ENCODE measurements at regions not wholly inside any gene's neighbourhood (a gene's known extent, or its start where the extent isn't known, plus 50 kb on each side); places are given as distances from the start of the nearest gene placed in this dataset.

DNA sequence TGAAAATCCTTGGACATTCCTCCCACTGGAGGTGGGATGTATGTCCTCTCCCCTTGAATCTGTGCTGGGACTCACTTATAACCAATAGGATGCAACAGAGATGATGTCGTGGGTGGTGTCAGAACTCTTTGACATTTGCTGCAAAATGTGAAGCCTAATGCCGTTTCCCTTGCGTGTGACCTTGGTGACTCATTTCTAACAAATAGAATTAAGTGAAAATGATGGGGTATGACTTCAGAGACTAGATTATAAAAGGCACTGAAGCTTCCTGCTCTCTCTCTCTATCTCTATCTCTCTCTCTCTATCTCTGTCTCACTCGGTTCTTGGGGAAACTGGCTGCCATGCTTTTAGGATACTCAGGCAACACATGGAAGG is 126.1 kb upstream of the STC2 start:
- Histone ChIP-seq H4K20me1 (ENCODE audit: insufficient read depth, low read length) (no peaks in the 10 kb centered on the region), H3K4me3 (ENCODE audit: low read length) (no peak overlapping the region), H3K79me2 (ENCODE audit: low read length) (no peaks in the 10 kb centered on the region), H3K9me3 (ENCODE audit: insufficient read depth, low read length) (no peaks in the 10 kb centered on the region), H3K27ac (ENCODE audit: low read length) (no peak overlapping the region), H2AFZ (ENCODE audit: low read depth, low read length) (no peak overlapping the region), H3K27me3 (ENCODE audit: low read depth, low read length) (peaks cover 11% of the 10 kb centered on the region; the same call in 1 of the 2 replicates), H3K4me2 (ENCODE audit: low read length) (no peak overlapping the region), H3K9ac (ENCODE audit: low read length) (no peak overlapping the region), H3K36me3 (replicated peaks; ENCODE audit: low read depth, low read length) (no peaks in the 10 kb centered on the region), H3K4me1 (ENCODE audit: low read length) (no peaks in the 10 kb centered on the region)
- TF ChIP-seq, protein P1, sequence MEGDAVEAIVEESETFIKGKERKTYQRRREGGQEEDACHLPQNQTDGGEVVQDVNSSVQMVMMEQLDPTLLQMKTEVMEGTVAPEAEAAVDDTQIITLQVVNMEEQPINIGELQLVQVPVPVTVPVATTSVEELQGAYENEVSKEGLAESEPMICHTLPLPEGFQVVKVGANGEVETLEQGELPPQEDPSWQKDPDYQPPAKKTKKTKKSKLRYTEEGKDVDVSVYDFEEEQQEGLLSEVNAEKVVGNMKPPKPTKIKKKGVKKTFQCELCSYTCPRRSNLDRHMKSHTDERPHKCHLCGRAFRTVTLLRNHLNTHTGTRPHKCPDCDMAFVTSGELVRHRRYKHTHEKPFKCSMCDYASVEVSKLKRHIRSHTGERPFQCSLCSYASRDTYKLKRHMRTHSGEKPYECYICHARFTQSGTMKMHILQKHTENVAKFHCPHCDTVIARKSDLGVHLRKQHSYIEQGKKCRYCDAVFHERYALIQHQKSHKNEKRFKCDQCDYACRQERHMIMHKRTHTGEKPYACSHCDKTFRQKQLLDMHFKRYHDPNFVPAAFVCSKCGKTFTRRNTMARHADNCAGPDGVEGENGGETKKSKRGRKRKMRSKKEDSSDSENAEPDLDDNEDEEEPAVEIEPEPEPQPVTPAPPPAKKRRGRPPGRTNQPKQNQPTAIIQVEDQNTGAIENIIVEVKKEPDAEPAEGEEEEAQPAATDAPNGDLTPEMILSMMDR (IDR thresholded peaks at IDR 0.05; ENCODE audit: low read depth, low read length), result no peak
- no peak for TF ChIP-seq EZH2phosphoT487 (IDR thresholded peaks at IDR 0.05; ENCODE audit: low read depth)

DNA sequence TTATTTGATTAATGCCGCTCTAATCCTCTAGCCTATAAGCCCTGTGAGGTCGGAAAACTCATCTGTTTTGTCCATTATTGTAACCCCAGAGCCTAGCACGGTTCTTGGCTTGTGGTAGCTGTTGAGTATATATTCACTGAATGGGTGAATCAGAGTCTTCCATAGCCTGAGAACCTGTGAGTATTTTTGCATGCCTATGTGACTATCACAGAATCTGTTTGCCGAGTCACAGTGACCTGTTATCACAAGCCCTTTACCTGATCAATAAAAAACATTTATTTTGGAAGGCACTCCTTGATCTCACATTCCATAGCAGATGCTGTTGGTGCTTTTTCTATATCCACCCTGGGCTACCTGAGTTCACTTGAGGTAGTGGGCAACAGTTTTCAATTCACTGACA is 125.0 kb upstream of the STC2 start:
- Histone ChIP-seq H3K4me1 (ENCODE audit: low read length) (no peaks in the 10 kb centered on the region), H3K79me2 (ENCODE audit: low read length) (no peaks in the 10 kb centered on the region), H3K4me3 (ENCODE audit: low read length) (no peak overlapping the region), H4K20me1 (ENCODE audit: insufficient read depth, low read length) (no peaks in the 10 kb centered on the region), H3K9me3 (ENCODE audit: insufficient read depth, low read length) (no peaks in the 10 kb centered on the region), H3K27me3 (ENCODE audit: low read depth, low read length) (peaks cover 11% of the 10 kb centered on the region; the same call in 1 of the 2 replicates), H3K9ac (ENCODE audit: low read length) (no peak overlapping the region), H3K36me3 (replicated peaks; ENCODE audit: low read depth, low read length) (no peaks in the 10 kb centered on the region), H3K4me2 (ENCODE audit: low read length) (no peak overlapping the region), H3K27ac (ENCODE audit: low read length) (no peak overlapping the region), H2AFZ (ENCODE audit: low read depth, low read length) (no peak overlapping the region)
- no peak for TF ChIP-seq EZH2phosphoT487 (IDR thresholded peaks at IDR 0.05; ENCODE audit: low read depth)
- TF ChIP-seq, protein P1 (IDR thresholded peaks at IDR 0.05; ENCODE audit: low read depth, low read length), result no peak

DNA sequence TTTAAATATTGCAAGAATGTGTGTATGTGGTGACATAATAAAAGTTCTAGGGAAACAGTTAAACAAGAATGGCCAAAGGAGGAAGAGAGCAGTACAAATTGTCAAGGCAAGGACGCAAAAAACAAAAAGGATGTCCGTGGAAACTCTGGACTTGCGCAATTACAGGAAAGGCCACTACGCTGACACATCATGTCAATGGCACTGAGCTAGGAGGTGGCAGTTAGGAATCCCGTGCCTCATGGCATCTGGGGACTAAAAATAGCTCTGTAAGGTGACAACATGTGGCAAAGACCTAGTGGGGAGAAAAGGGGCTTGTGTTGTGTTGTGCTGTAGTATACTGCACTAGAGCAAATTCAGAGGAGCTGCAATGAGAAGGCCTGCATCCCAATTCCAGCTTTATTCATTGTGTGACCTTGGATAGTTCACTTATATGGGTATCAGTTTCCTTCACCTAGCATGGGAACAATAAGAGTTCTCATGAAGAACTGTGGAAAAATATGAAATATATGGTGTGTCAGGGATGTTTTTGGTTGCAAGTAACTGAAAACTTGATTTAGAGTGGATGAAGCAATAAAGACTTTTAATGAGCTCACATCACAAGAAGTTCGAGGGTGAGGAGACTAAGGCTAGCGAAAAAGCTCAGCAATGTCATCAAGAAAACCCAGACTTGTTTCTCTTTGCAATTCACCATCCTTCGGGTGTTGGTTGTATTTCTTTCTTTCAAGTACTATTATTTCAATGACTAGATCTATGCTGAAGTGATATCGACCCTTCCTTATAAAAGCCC is 124.1 kb upstream of the STC2 start:
- no peak overlapping the region for H3K4me2 ChIP-seq (ENCODE audit: low read length)
- TF ChIP-seq, protein P1 (IDR thresholded peaks at IDR 0.05; ENCODE audit: low read depth, low read length), result no peak
- no peak for TF ChIP-seq EZH2phosphoT487 (IDR thresholded peaks at IDR 0.05; ENCODE audit: low read depth)
- no peak overlapping the region for H2AFZ ChIP-seq (ENCODE audit: low read depth, low read length)
- H3K27ac ChIP-seq (ENCODE audit: low read length), result no peak overlapping the region
- no peaks in the 10 kb centered on the region for H3K79me2 ChIP-seq (ENCODE audit: low read length)
- no peak overlapping the region for H3K9ac ChIP-seq (ENCODE audit: low read length)
- H4K20me1 ChIP-seq (ENCODE audit: insufficient read depth, low read length), result no peaks in the 10 kb centered on the region
- no peak overlapping the region for H3K4me3 ChIP-seq (ENCODE audit: low read length)
- H3K36me3 ChIP-seq (replicated peaks; ENCODE audit: low read depth, low read length), result no peaks in the 10 kb centered on the region
- H3K27me3 ChIP-seq (ENCODE audit: low read depth, low read length), result peaks cover 9% of the 10 kb centered on the region; the same call in 1 of the 2 replicates
- no peaks in the 10 kb centered on the region for H3K9me3 ChIP-seq (ENCODE audit: insufficient read depth, low read length)
- no peaks in the 10 kb centered on the region for H3K4me1 ChIP-seq (ENCODE audit: low read length)

DNA sequence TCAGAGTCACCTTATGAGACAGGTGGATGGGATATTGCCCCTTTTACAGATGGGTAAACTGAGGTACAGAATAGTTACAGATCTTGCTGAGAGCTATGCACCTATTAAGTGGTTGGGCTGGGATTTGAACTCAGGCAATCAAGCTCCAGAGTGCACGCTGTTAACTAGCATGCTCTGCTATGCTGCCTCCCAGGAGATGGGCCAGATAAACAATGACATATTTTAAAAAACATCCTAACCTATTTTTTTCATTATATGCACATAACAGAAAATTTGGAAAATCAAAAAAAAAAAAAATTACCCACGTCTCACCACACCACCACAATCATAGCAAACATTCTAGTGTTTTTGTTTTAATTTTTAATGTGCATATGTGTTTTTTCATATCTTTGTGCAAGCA is 123.4 kb upstream of the STC2 start:
- Histone ChIP-seq H3K4me1 (ENCODE audit: low read length) (no peaks in the 10 kb centered on the region), H3K27me3 (ENCODE audit: low read depth, low read length) (peaks cover 5% of the 10 kb centered on the region; the same call in 1 of the 2 replicates), H3K79me2 (ENCODE audit: low read length) (no peaks in the 10 kb centered on the region), H3K27ac (ENCODE audit: low read length) (no peak overlapping the region), H3K4me2 (ENCODE audit: low read length) (no peak overlapping the region), H3K36me3 (replicated peaks; ENCODE audit: low read depth, low read length) (no peaks in the 10 kb centered on the region), H3K4me3 (ENCODE audit: low read length) (no peak overlapping the region), H3K9ac (ENCODE audit: low read length) (no peak overlapping the region), H2AFZ (ENCODE audit: low read depth, low read length) (no peak overlapping the region; the same call in 1 of the 2 replicates), H4K20me1 (ENCODE audit: insufficient read depth, low read length) (no peaks in the 10 kb centered on the region), H3K9me3 (ENCODE audit: insufficient read depth, low read length) (no peaks in the 10 kb centered on the region)
- TF ChIP-seq, protein P1 (IDR thresholded peaks at IDR 0.05; ENCODE audit: low read depth, low read length), result no peak
- TF ChIP-seq EZH2phosphoT487 (IDR thresholded peaks at IDR 0.05; ENCODE audit: low read depth), result no peak
